Left lung (tissue), 4 donors: ENCODE measurements at regions not wholly inside any gene's neighbourhood (a gene's known extent, or its start where the extent isn't known, plus 50 kb on each side); places are given as distances from the start of the nearest gene placed in this dataset.

Source experiments
- ATAC-seq: fragments of 200-7000 bp; cut with Tn5 transposase; one replicate; pipeline ENCODE4 v1.9.1; 2020; ENCODE audit warnings: moderate library complexity
- DNase-seq, 4 donors: peaks; one replicate each; pipeline ENCODE4 v3.0.0-alpha.2; 2013 to 2020
- H3K27ac ChIP-seq, 2 donors: fragments of 200-600 bp; sonication (generic) in 1 of 2; one replicate each; pipeline versions ENCODE4 v1.5.0 to v1.8.0; 2020 to 2021
- H3K27me3 ChIP-seq, 2 donors: fragments of 200-600 bp; sonication (generic) in 1 of 2; one replicate each; pipeline versions ENCODE4 v1.5.0 to v1.8.0; 2020 to 2021
- H3K36me3 ChIP-seq, 2 donors: fragments of 200-600 bp; sonication (generic) in 1 of 2; one replicate each; pipeline versions ENCODE4 v1.5.0 to v1.8.0; 2020 to 2021
- H3K4me1 ChIP-seq, 2 donors: fragments of 200-600 bp; one replicate each; pipeline ENCODE4 v1.8.0; 2021
- H3K4me3 ChIP-seq, 2 donors: fragments of 200-600 bp; sonication (generic) in 1 of 2; one replicate each; pipeline versions ENCODE4 v1.5.0 to v1.8.0; 2020 to 2021; ENCODE audit warnings: mild to moderate bottlenecking in 1 of 2
- H3K9me3 ChIP-seq, 2 donors: fragments of 200-600 bp; sonication (generic) in 1 of 2; one replicate each; pipeline versions ENCODE4 v1.5.0 to v1.8.0; 2020 to 2021
- CTCF ChIP-seq, 2 donors: fragments of 200-600 bp; sonication (generic) in 1 of 2; IDR thresholded peaks; one replicate each; pipeline versions ENCODE4 v1.5.0 to v1.8.0; 2021; ENCODE audit warnings: antibody characterized with exemption in 2 of 2
- intact Hi-C, 2 donors: fragments of 100-400 bp; cut with DNase I; formaldehyde crosslinking; loops; one replicate each; pipeline versions ENCODE4 v1.11.2 to v1.14.2; 2022
- donor health status: DM: no; HTN: yes; CAD: no.
- donor health status: DM: no; HTN: no; CAD: no.

GRCh38 chr6:106885679-106886078, 88.8 kb downstream of the CD24 start:
- H3K27me3 ChIP-seq: no peaks in the 10 kb centered on the region

GRCh38 chr6:106884576-106884975, 90.0 kb downstream of the CD24 start:
- intact Hi-C loops: no loop called here
- Histone ChIP-seq H3K4me1 (no peaks in the 10 kb centered on the region), H3K4me3 (no peak overlapping the region), H3K36me3 (no peaks in the 10 kb centered on the region), H3K27ac (no peak overlapping the region), H3K27me3 (no peaks in the 10 kb centered on the region), H3K9me3 (no peaks in the 10 kb centered on the region)
- TF ChIP-seq CTCF (IDR thresholded peaks at IDR 0.05): no peak
- DNase-seq (no peak), ATAC-seq (no peak)

More at GRCh38 chr6:106885679-106886078, 88.8 kb downstream of the CD24 start:
- Histone ChIP-seq H3K4me1 (no peaks in the 10 kb centered on the region), H3K9me3 (no peaks in the 10 kb centered on the region), H3K36me3 (no peaks in the 10 kb centered on the region), H3K27ac (no peak overlapping the region), H3K4me3 (no peak overlapping the region)
- no peak for TF ChIP-seq CTCF (IDR thresholded peaks at IDR 0.05)
- ATAC-seq: no peak
- intact Hi-C loops: no loop called here
- DNase-seq: no peak

- intact Hi-C loops: no loop called here
- DNase-seq (peak in 2 of 4 donors; percentile 16 to 65), ATAC-seq (no peak)
- Histone ChIP-seq H3K9me3 (no peaks in the 10 kb centered on the region), H3K4me3 (no peak overlapping the region), H3K4me1 (no peaks in the 10 kb centered on the region), H3K27me3 (no peaks in the 10 kb centered on the region), H3K27ac (no peak overlapping the region), H3K36me3 (no peaks in the 10 kb centered on the region)
- no peak for TF ChIP-seq CTCF (IDR thresholded peaks at IDR 0.05)
Measured at GRCh38 chr6:106883808-106884262, 90.7 kb downstream of the CD24 start.

GRCh38 chr6:106882601-106883518, 91.7 kb downstream of the CD24 start:
- no peaks in the 10 kb centered on the region for H3K4me1 ChIP-seq
- no peaks in the 10 kb centered on the region for H3K9me3 ChIP-seq
- H3K36me3 ChIP-seq: no peaks in the 10 kb centered on the region
- H3K27ac ChIP-seq: no peak overlapping the region
- intact Hi-C loops: no loop called here
- no peak for TF ChIP-seq CTCF (IDR thresholded peaks at IDR 0.05)
- H3K27me3 ChIP-seq: no peaks in the 10 kb centered on the region
- H3K4me3 ChIP-seq: no peak overlapping the region
- ATAC-seq (no peak), DNase-seq (no peak)

GRCh38 chr6:106882138-106882537, 92.4 kb downstream of the CD24 start:
- TF ChIP-seq CTCF (IDR thresholded peaks at IDR 0.05): no peak
- H3K36me3 ChIP-seq: no peaks in the 10 kb centered on the region
- H3K9me3 ChIP-seq: no peaks in the 10 kb centered on the region
- DNase-seq (no peak), ATAC-seq (no peak)
- no peaks in the 10 kb centered on the region for H3K27me3 ChIP-seq
- H3K4me3 ChIP-seq: no peak overlapping the region
- intact Hi-C loops: no loop called here
- H3K4me1 ChIP-seq: no peaks in the 10 kb centered on the region
- H3K27ac ChIP-seq: no peak overlapping the region
